HEK293 (cell line): ENCODE measurements at regions not wholly inside any gene's neighbourhood (a gene's known extent, or its start where the extent isn't known, plus 50 kb on each side); places are given as distances from the start of the nearest gene placed in this dataset.

Source experiments
- CTCF ChIP-seq: fragments of 450-650 bp; formaldehyde crosslinking; IDR thresholded peaks from 2 replicates; pipeline ENCODE4 v1.5.1; 2016; ENCODE audit warnings: missing biosample characterization, missing genetic modification characterization
- ELK4 ChIP-seq: IDR thresholded peaks from 2 replicates; pipeline ENCODE4 v1.6.1; 2011; ENCODE audit warnings: mild to moderate bottlenecking, low read depth, low read length, borderline replicate concordance
- PRDM10 ChIP-seq: fragments of 450-650 bp; formaldehyde crosslinking; IDR thresholded peaks from 2 replicates; pipeline ENCODE4 v1.5.1; 2016; ENCODE audit warnings: missing biosample characterization, missing genetic modification characterization
- SP2 ChIP-seq: fragments of 450-650 bp; formaldehyde crosslinking; IDR thresholded peaks from 2 replicates; pipeline ENCODE4 v1.5.1; 2016; ENCODE audit warnings: missing biosample characterization, missing genetic modification characterization
- YY1 ChIP-seq: fragments of 450-650 bp; formaldehyde crosslinking; IDR thresholded peaks from 2 replicates; pipeline ENCODE4 v1.5.1; 2018; ENCODE audit warnings: missing biosample characterization, missing genetic modification characterization
- ZBTB49 ChIP-seq: fragments of 450-650 bp; formaldehyde crosslinking; IDR thresholded peaks from 2 replicates; pipeline ENCODE4 v1.5.1; 2016; ENCODE audit warnings: missing biosample characterization, missing genetic modification characterization, low read depth
- ZNF10 ChIP-seq: fragments of 450-650 bp; formaldehyde crosslinking; IDR thresholded peaks from 2 replicates; pipeline ENCODE4 v1.5.1; 2017; ENCODE audit warnings: missing biosample characterization, missing genetic modification characterization
- ZNF138 ChIP-seq: fragments of 450-650 bp; formaldehyde crosslinking; IDR thresholded peaks from 2 replicates; pipeline ENCODE4 v1.5.1; 2016; ENCODE audit warnings: missing biosample characterization, missing genetic modification characterization, borderline replicate concordance
- ZNF549 ChIP-seq: fragments of 450-650 bp; IDR thresholded peaks from 2 replicates; pipeline ENCODE4 v1.5.1; 2018; ENCODE audit warnings: missing biosample characterization, missing genetic modification characterization, mild to moderate bottlenecking, inconsistent platforms, moderate library complexity

- TF ChIP-seq ZNF138: no peak
- no peak for TF ChIP-seq CTCF (tag by site-specific recombination)
- no peak for TF ChIP-seq ZNF549 (tag by site-specific recombination)
- TF ChIP-seq ZNF10 (tag by site-specific recombination): no peak
- TF ChIP-seq PRDM10 (tag by site-specific recombination): no peak
- no peak for TF ChIP-seq YY1
- no peak for TF ChIP-seq SP2 (tag by site-specific recombination)
- no peak for TF ChIP-seq ZBTB49 (tag by site-specific recombination)
- no peak for TF ChIP-seq ELK4
Observed at GRCh38 chr3:115399750-115400149, 223.6 kb upstream of the GAP43 start.
